GM12878 (cell line): ENCODE measurements at regions not wholly inside any gene's neighbourhood (a gene's known extent, or its start where the extent isn't known, plus 50 kb on each side); places are given as distances from the start of the nearest gene placed in this dataset.
A peak's percentile ranks its signal among the peaks of the same experiment; 100 is the strongest.

Experiments used
- ATAC-seq: fragments of 200-7000 bp; cut with Tn5 transposase; 3 replicates; pipeline ENCODE4 v1.9.1; 2020; ENCODE audit warnings: mild to moderate bottlenecking, moderate library complexity
- BruUV-seq: library from RNA; stranded (reverse); fragments of 400-500 nt; replicated peaks from 2 replicates; lab custom pipeline; 2021; lab: Mats Ljungman, UMichigan
- CTCF ChIA-PET: fragments of 300-600 bp; sonication (Branson Sonifier 250); formaldehyde crosslinking; extraction: SDS; loops from one replicate; lab custom pipeline; 2021; ENCODE audit warnings: inconsistent platforms; lab: Yijun Ruan, JAX
- POLR2A ChIA-PET: fragments of 350-600 bp; formaldehyde crosslinking; extraction: SDS; loops from one replicate; lab custom pipeline; 2021; ENCODE audit warnings: inconsistent platforms; lab: Charles Lee
- RAD21 ChIA-PET: fragments of 300-600 bp; sonication (Branson Sonifier 250); formaldehyde crosslinking; loops from one replicate; lab custom pipeline; 2023; ENCODE audit warnings: antibody characterized with exemption; ENCODE audit not compliant: unreplicated experiment; lab: Charles Lee
- SMC1A ChIA-PET: fragments of 300-600 bp; sonication (Branson Sonifier 250); formaldehyde crosslinking; loops from one replicate; lab custom pipeline; 2023; ENCODE audit not compliant: unreplicated experiment, uncharacterized antibody; lab: Charles Lee
- DNase-seq: peaks from one replicate; pipeline ENCODE4 v3.0.0-alpha.2; 2011; ENCODE audit warnings: low read depth, low spot score
- FAIRE-seq: peaks from 3 replicates; lab custom pipeline; 2011; peaks lifted over from hg19 to GRCh38; lab: Jason Lieb, UNC
- H2AFZ ChIP-seq: 2 replicates; pipeline ENCODE4 v1.6.0; 2011; ENCODE audit warnings: low read depth, low read length, control low read depth; ENCODE audit not compliant: control insufficient read depth
- H3K27ac ChIP-seq: 2 replicates; pipeline ENCODE4 v1.5.1; 2011; ENCODE audit warnings: control low read depth; ENCODE audit not compliant: control insufficient read depth, insufficient read depth
- H3K27me3 ChIP-seq, 2 experiments: replicated peaks in 1 of 2; 2 replicates each; pipeline versions ENCODE4 v1.6.0 to v1.6.1; 2011; ENCODE audit warnings: low read length in 1 of 2; ENCODE audit not compliant: control insufficient read depth in 2 of 2, insufficient read depth in 2 of 2
- H3K36me3 ChIP-seq, 2 experiments: 2 replicates each; pipeline ENCODE4 v1.5.1; 2011; ENCODE audit warnings: low read length in 1 of 2; ENCODE audit not compliant: control insufficient read depth in 2 of 2, insufficient read depth in 2 of 2
- H3K4me1 ChIP-seq: 2 replicates; pipeline ENCODE4 v1.6.1; 2011; ENCODE audit warnings: mild to moderate bottlenecking, low read length, moderate library complexity, mixed read lengths; ENCODE audit not compliant: control insufficient read depth, insufficient read depth
- H3K4me2 ChIP-seq: 2 replicates; pipeline ENCODE4 v1.6.0; 2011; ENCODE audit warnings: control low read depth; ENCODE audit not compliant: control insufficient read depth, insufficient read depth
- H3K4me3 ChIP-seq: fragments of 200-600 bp; sonication (generic); 2 replicates; pipeline ENCODE4 v1.5.1; 2016
- H3K79me2 ChIP-seq: 2 replicates; pipeline ENCODE4 v1.6.0; 2011; ENCODE audit warnings: low read length; ENCODE audit not compliant: control insufficient read depth, insufficient read depth
- H3K9ac ChIP-seq: 2 replicates; pipeline ENCODE4 v1.8.0; 2011; ENCODE audit warnings: low read length, control low read depth, mixed read lengths; ENCODE audit not compliant: control insufficient read depth, insufficient read depth
- H3K9me3 ChIP-seq: replicated peaks from 3 replicates; pipeline ENCODE4 v1.5.1; 2011; ENCODE audit warnings: mild to moderate bottlenecking, low read length; ENCODE audit not compliant: control insufficient read depth, insufficient read depth
- H4K20me1 ChIP-seq: 2 replicates; pipeline ENCODE4 v1.6.0; 2011; ENCODE audit not compliant: control insufficient read depth, insufficient read depth
- CREM ChIP-seq: IDR thresholded peaks from 2 replicates; pipeline ENCODE4 v1.6.1; 2014; ENCODE audit warnings: antibody characterized with exemption, low read depth
- NFYB ChIP-seq: IDR thresholded peaks from 2 replicates; pipeline ENCODE4 v1.6.1; 2011; ENCODE audit warnings: low read depth, mild to moderate bottlenecking, low read length, improper control_type of control experiment, moderate library complexity; ENCODE audit not compliant: insufficient read depth
- NRF1 ChIP-seq: conservative IDR thresholded peaks from 2 replicates; pipeline ENCODE4 v1.6.1; 2011; ENCODE audit warnings: mild to moderate bottlenecking, low read depth, low read length, improper control_type of control experiment
- POU2F2 ChIP-seq: IDR thresholded peaks from 3 replicates; pipeline ENCODE4 v1.6.1; 2011; ENCODE audit warnings: low read depth, mild to moderate bottlenecking, low read length, borderline replicate concordance
- WGBS: methylation state at CpG from one replicate; pipeline ENCODE4 v1.1.6; 2016; ENCODE audit warnings: low lambda C conversion rate; ENCODE audit not compliant: insufficient replicate concordance, insufficient coverage; ENCODE audit errors: missing lambda C conversion rate; 5-methylcytosine and 5-hydroxymethylcytosine counted together
- in situ Hi-C: fragments of 300-500 bp; cut with MboI; formaldehyde crosslinking; loops from 9 replicates; pipeline ENCODE4 v1.14.3; 2018; ENCODE audit warnings: mixed read lengths
- intact Hi-C: fragments of 100-400 bp; cut with micrococcal nuclease; formaldehyde crosslinking; loops from one replicate; pipeline ENCODE4 v1.14.2; 2022; ENCODE audit not compliant: unreplicated experiment
- TF ChIP-seq, protein P1 (sequence below): fragments of 450-650 bp; IDR thresholded peaks from 2 replicates; pipeline ENCODE4 v1.6.1; 2016; ENCODE audit warnings: mild to moderate bottlenecking
- TF ChIP-seq, protein P2 (sequence below): IDR thresholded peaks from 2 replicates; pipeline ENCODE4 v1.6.1; 2012; ENCODE audit warnings: low read length, inconsistent platforms

DNA sequence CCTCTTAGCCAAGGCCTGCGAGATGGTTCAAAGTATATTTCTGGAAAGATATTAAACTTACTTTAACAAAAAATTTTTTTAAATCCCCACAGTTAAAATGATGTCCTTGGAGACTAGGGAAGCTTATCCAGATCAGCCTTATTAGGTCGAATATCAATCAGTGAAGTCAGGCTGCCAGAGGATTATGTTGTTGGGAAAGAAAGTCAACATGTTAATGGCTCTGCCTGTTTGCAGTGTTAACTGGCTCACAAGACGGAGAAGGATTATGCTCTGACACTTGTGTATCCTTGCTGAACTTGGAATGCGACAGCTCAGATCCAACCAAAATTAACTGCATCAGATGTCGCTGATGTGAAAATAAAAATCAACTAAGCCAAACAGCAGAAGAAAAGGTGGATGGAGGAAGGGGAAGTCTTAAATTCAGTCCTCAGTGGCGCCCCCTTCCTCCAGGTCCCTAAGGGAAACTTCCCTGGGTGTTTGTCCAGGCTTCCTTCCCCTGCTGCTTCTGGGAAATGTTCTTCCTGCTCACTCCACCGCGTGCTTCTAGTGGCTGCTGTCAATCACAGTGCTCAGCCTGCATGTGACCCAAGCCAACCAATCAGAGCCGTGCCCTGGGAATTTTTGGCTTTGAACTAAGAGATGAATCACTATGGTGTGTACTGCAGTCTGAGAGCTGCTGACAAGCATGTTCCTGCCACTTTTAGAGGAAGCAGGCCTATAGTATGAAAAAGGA, 690.4 kb upstream of the NRP1 start:
- POLR2A ChIA-PET: interaction anchor here (0.6 kb wide), 1 partner anchor 199 kb away, joined by 3 read pairs; no protein-coding TSS in a partner anchor
- DNase-seq: no peak

More for the DNA sequence above, 690.4 kb upstream of the NRP1 start:
- ATAC-seq: no peak
- intact Hi-C loops: no loop called here
- 40% methylated on average over 9 of the region's 9 CpGs for WGBS
- ChIA-PET CTCF (interaction anchor here (0.7 kb wide), 1 partner anchor 23 kb away, joined by 3 read pairs; no protein-coding TSS in a partner anchor), SMC1A (interaction anchor here (1.2 to 1.3 kb wide), 2 partner anchors 13 to 296 kb away, joined by 3 to 4 read pairs; no protein-coding TSS in a partner anchor), RAD21 (no interaction called here)
- no peak overlapping the region for H3K4me3 ChIP-seq
- H2AFZ ChIP-seq: no peak overlapping the region
- H3K9me3 ChIP-seq: no peaks in the 10 kb centered on the region; the same call in 2 of the 3 replicates
- H3K27ac ChIP-seq: no peak overlapping the region
- H3K79me2 ChIP-seq: no peaks in the 10 kb centered on the region
- no peak for TF ChIP-seq POU2F2
- TF ChIP-seq, protein P1, sequence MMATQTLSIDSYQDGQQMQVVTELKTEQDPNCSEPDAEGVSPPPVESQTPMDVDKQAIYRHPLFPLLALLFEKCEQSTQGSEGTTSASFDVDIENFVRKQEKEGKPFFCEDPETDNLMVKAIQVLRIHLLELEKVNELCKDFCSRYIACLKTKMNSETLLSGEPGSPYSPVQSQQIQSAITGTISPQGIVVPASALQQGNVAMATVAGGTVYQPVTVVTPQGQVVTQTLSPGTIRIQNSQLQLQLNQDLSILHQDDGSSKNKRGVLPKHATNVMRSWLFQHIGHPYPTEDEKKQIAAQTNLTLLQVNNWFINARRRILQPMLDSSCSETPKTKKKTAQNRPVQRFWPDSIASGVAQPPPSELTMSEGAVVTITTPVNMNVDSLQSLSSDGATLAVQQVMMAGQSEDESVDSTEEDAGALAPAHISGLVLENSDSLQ: 0 out of 2 replicates have a peak, but pooled peaks have one; percentile 10
- TF ChIP-seq, protein P2, sequence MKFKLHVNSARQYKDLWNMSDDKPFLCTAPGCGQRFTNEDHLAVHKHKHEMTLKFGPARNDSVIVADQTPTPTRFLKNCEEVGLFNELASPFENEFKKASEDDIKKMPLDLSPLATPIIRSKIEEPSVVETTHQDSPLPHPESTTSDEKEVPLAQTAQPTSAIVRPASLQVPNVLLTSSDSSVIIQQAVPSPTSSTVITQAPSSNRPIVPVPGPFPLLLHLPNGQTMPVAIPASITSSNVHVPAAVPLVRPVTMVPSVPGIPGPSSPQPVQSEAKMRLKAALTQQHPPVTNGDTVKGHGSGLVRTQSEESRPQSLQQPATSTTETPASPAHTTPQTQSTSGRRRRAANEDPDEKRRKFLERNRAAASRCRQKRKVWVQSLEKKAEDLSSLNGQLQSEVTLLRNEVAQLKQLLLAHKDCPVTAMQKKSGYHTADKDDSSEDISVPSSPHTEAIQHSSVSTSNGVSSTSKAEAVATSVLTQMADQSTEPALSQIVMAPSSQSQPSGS: no peak
- TF ChIP-seq CREM: no peak
- TF ChIP-seq NFYB: 0 out of 2 replicates have a peak, but pooled peaks have one; percentile 14
- TF ChIP-seq NRF1: no peak
- no peak overlapping the region for H3K9ac ChIP-seq
- no peaks in the 10 kb centered on the region for H3K4me1 ChIP-seq
- no peak overlapping the region for H3K4me2 ChIP-seq
- in situ Hi-C loops: no loop called here
- no peaks in the 10 kb centered on the region for H3K27me3 ChIP-seq
- H4K20me1 ChIP-seq: no peaks in the 10 kb centered on the region
- H3K36me3 ChIP-seq: no peaks in the 10 kb centered on the region
- FAIRE-seq: no peak
- no TSS peak for BruUV-seq
